Adipocyte (in vitro differentiated cells): ENCODE measurements at regions not wholly inside any gene's neighbourhood (a gene's known extent, or its start where the extent isn't known, plus 50 kb on each side); places are given as distances from the start of the nearest gene placed in this dataset.

ENCODE experiments used
- DNase-seq: peaks from one replicate; pipeline ENCODE4 v3.0.0-alpha.2; 2015; ENCODE audit warnings: low read depth
- H3K27me3 ChIP-seq: replicated peaks from 2 replicates; pipeline ENCODE4 v1.7.0; 2013; ENCODE audit warnings: mild to moderate bottlenecking, low read length, moderate library complexity; ENCODE audit not compliant: control insufficient read depth, insufficient read depth
- H3K36me3 ChIP-seq: 2 replicates; pipeline ENCODE4 v1.7.0; 2013; ENCODE audit warnings: low read length, mild to moderate bottlenecking, moderate library complexity; ENCODE audit not compliant: control insufficient read depth, insufficient read depth, severe bottlenecking
- H3K4me1 ChIP-seq: 2 replicates; pipeline ENCODE4 v1.7.0; 2013; ENCODE audit warnings: mild to moderate bottlenecking, low read length, moderate library complexity; ENCODE audit not compliant: control insufficient read depth, insufficient read depth
- H3K4me3 ChIP-seq: 2 replicates; pipeline ENCODE4 v1.7.0; 2013; ENCODE audit warnings: mild to moderate bottlenecking, low read length, moderate library complexity
- H3K9ac ChIP-seq: 2 replicates; pipeline ENCODE4 v1.7.0; 2013; ENCODE audit warnings: mild to moderate bottlenecking, low read length, moderate library complexity
- H3K9me3 ChIP-seq: 2 replicates; pipeline ENCODE4 v1.7.0; 2013; ENCODE audit warnings: mild to moderate bottlenecking, low read length, moderate library complexity; ENCODE audit not compliant: control insufficient read depth

DNA sequence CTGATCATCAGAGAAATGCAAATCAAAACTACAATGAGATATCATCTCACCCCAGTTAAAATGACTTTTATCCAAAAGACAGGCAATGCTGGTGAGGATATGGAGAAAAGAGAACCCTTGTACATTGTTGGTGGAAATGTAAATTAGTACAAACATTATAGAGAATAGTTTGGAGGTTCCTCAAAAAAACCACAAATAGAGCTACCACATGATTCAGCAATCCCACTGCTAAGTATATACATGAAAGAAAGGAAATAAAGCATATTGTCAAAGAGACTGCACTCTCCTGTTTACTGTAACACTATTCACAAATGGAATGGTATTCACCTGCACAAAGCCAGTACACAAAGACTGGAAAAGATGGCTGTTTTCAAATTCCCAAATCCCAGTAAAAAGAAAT lies 1233.7 kb downstream of the PCDH17 start:
- no peak for DNase-seq

DNA sequence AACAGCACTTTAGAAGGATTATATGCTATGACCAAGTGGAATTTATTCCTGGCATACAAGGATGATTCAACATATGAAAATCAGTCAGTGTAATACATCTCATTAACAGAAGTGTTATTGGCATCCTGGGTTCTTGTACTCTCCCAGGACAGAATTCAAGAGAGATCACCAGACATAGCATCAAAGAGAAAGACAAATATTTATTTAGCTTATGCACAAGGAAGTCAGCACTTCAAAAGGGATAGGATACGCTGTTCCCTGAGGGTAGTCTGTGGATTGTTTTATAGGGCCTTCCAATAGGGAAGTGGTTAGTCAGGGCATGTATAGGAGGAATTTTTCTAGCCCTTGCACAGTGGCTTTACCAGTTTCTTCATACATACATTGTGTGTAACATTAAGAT lies 1238.0 kb downstream of the PCDH17 start:
- Histone ChIP-seq H3K36me3 (no peaks in the 10 kb centered on the region), H3K4me1 (no peaks in the 10 kb centered on the region), H3K9me3 (peaks cover 7% of the 10 kb centered on the region), H3K9ac (no peak overlapping the region), H3K4me3 (no peak overlapping the region), H3K27me3 (no peaks in the 10 kb centered on the region)
- DNase-seq: no peak

More for the DNA sequence above, 1233.7 kb downstream of the PCDH17 start:
- H3K9me3 ChIP-seq: peaks cover 7% of the 10 kb centered on the region
- no peak overlapping the region for H3K9ac ChIP-seq
- no peak overlapping the region for H3K4me3 ChIP-seq
- no peaks in the 10 kb centered on the region for H3K27me3 ChIP-seq
- no peaks in the 10 kb centered on the region for H3K36me3 ChIP-seq
- no peaks in the 10 kb centered on the region for H3K4me1 ChIP-seq

DNA sequence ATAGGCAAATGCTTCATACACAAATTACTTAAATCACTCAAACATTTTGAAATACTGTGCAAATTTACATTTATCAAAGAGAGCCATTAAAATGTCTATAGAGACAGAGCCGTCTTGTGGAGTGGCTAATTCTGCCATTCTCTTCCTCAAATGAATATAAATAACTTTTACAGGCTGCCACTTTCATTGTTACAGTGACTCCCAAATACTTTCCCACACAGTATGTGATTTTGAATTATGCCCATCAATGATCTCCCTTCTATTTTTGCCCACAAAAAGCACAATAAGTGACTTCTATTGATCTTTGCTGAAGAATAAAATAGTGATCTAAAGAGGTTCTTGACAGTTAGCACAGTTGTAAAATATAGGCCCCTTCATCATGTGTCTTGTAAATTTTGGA lies 1244.9 kb downstream of the PCDH17 start:
- H3K4me1 ChIP-seq: no peaks in the 10 kb centered on the region

DNA sequence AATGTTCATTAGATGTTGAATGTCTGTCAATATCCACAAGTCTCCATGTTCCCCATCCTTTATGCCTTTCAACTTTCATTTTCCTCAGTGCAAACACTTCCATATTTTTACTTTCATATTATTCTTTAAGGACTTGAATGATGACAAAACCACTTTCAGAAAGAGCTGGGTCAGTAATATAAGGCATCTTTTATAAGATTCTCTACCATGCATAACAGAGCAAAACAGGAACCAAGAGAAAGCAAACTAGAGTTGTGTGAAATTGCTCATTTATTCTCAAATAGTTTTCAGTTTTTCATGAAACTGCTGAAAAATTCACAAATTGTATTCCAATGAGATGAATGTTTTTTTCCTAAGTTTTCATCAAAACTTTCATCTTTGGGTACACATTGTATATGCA lies 1247.6 kb downstream of the PCDH17 start:
- DNase-seq: no peak
- Histone ChIP-seq H3K36me3 (no peaks in the 10 kb centered on the region), H3K27me3 (no peaks in the 10 kb centered on the region), H3K4me3 (no peak overlapping the region), H3K4me1 (no peaks in the 10 kb centered on the region), H3K9me3 (no peaks in the 10 kb centered on the region), H3K9ac (no peak overlapping the region)

More for the DNA sequence above, 1244.9 kb downstream of the PCDH17 start:
- Histone ChIP-seq H3K36me3 (no peaks in the 10 kb centered on the region), H3K4me3 (no peak overlapping the region), H3K27me3 (no peaks in the 10 kb centered on the region), H3K9me3 (no peaks in the 10 kb centered on the region), H3K9ac (no peak overlapping the region)
- no peak for DNase-seq

DNA sequence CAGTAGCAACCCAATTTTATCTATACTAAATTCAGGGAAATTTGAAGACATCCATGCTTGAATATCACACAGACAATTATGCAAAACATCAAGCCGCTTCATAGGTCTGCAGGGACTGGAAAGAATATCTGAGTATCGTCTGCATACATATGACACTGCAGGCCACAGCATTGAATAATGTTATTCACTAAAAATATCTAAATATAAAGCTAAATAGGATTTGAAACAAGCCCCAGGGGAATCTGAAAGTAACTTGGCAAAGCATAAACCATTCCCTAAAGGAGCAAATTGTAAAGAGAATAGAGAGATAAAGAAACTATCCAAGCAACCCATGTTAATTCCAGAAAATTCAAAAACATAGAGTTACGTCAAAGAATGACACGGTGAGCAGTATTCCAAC lies 1251.0 kb downstream of the PCDH17 start:
- no peaks in the 10 kb centered on the region for H3K36me3 ChIP-seq
- DNase-seq: no peak

DNA sequence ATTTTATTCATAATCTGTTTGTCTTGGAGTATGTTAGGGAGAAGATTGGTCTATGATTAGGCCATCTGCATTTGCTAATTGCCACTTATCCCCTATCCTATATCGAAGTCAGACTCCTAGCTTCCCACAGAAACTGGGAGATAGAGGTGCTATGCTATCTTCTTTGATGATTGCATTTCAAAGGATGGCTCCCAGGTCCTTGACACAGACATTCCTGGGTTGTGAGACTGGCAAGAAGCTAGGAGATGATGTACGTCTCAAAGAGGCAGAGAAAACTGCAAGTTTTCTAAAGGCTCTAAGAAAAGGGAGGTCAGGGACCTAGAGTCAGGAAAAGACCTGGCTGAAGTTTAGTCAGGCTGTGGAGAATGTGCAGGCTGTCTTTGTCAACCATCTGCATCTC lies 1251.9 kb downstream of the PCDH17 start:
- Histone ChIP-seq H3K27me3 (no peaks in the 10 kb centered on the region), H3K9ac (no peak overlapping the region), H3K36me3 (no peaks in the 10 kb centered on the region), H3K4me1 (no peaks in the 10 kb centered on the region), H3K9me3 (no peaks in the 10 kb centered on the region), H3K4me3 (no peak overlapping the region)
- DNase-seq: no peak

More for the DNA sequence above, 1251.0 kb downstream of the PCDH17 start:
- Histone ChIP-seq H3K27me3 (no peaks in the 10 kb centered on the region), H3K4me3 (no peak overlapping the region), H3K9ac (no peak overlapping the region), H3K4me1 (no peaks in the 10 kb centered on the region), H3K9me3 (no peaks in the 10 kb centered on the region)

DNA sequence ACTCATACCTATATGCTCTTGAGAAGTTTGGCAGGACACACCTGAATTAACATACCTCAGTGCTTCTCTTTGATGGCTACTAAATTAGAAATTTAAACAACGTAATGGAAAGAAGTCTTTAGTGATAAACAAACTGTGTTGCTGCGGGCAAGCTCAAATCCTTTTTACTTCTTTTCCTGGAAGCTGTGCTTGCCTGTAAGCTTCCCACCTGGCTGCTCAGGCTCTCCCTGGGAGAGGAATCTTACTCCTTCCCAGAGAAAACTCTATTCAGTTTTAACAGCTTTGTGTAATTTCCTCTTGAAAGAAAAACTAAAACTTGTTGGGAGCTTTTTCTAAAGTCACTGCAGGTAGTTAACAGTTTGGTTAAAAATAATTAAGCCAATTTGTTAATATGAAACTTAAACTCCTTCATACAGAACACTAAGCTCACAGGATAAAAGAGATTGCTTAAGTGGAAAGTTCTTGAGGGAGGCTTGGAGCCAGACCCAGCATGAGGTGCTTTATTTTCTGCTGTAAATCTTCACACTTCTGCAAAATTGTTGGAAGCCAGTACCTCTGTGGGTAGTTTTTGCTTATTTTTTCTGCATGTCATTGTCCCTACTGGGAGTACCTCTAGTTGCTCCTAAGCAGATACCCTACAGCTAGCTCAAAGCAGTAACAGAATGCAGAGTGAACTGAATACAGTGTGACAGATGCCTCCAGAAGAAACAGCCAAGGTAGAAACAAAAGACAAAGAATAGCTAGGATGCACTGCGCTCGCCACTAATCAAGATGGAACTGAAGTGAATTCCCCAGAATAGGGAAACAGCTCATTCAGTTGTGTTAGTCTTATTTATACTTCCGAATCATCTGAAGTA lies 1253.0 kb downstream of the PCDH17 start:
- DNase-seq: no peak
- Histone ChIP-seq H3K9me3 (no peaks in the 10 kb centered on the region), H3K9ac (no peak overlapping the region), H3K4me1 (no peaks in the 10 kb centered on the region), H3K27me3 (no peaks in the 10 kb centered on the region), H3K4me3 (no peak overlapping the region), H3K36me3 (no peaks in the 10 kb centered on the region)

DNA sequence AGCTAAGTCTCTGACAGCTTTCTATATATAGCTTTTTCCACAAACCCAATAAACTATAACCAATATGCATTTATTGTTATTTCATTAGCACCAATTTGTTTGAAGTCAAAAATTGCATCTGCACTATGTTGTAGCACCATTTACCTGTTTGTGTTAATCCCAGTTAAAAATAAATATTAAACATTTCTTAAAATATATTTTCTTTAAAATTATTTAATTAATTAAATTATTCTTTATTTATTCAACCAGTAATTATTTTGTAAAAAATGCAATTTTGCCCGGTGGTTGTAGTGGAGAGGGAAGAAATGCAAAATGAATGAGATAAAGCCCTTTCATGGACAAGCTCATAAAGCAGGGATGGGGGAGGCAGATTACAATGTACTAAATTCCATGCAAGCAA lies 1257.9 kb downstream of the PCDH17 start:
- DNase-seq: no peak

DNA sequence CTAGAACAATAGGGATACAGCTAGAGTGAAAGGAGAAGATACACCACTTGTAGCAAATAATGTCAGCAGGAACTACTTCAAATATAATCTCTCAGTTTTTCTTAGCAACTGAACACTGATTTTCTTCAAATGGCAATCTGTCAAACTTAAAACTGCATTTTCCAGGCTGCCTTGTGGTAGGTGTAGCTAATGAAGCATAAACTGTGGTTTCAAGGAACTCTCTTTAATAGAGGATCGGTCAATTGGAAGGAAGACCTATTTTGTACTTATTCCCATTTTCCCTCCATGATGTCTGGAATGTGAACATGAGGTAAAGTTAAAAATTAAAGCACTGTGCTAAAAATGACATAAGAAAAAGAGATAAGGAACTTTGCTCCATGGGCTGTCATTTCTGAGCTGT lies 1261.9 kb downstream of the PCDH17 start:
- H3K27me3 ChIP-seq: no peaks in the 10 kb centered on the region
- H3K4me3 ChIP-seq: no peak overlapping the region

More for the DNA sequence above, 1257.9 kb downstream of the PCDH17 start:
- no peaks in the 10 kb centered on the region for H3K27me3 ChIP-seq
- no peaks in the 10 kb centered on the region for H3K36me3 ChIP-seq
- H3K4me3 ChIP-seq: no peak overlapping the region
- no peaks in the 10 kb centered on the region for H3K4me1 ChIP-seq
- H3K9ac ChIP-seq: no peak overlapping the region
- H3K9me3 ChIP-seq: no peaks in the 10 kb centered on the region

DNA sequence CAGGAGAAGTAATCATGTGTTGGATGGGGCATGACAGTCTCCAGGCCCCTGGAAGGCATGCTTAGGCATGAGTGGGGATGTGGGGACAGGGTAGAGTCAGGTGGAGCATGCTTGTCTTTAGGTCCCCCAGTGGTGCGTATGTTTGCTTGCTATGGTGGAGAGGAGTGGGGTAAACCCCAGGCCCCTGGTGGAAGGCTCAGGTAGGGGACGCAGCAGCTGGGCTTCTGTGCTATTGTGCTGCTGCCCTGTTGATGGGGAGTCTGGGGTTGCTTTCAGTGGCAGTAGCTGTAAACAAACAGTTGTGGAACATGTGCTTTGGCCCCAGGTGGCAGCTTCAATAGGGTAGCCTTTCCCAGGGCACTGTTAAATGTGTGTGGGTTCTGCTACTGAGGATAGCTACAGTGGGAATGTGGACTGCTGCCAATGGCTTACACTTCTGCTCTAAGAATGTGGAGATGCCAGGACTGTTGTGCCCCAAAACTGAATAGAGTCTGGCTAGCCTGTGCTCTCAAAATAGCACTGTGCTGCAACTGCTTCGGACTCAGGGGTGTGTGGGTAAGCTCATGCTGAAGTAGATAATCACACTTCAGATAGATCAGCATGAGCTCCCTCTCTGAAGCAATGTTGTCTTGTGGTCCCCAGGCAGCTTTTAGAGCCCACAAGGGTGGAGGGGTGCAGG lies 1257.3 kb downstream of the DIAPH3 start:
- no peak for DNase-seq
- Histone ChIP-seq H3K36me3 (no peaks in the 10 kb centered on the region), H3K27me3 (no peaks in the 10 kb centered on the region), H3K9ac (no peak overlapping the region), H3K9me3 (no peaks in the 10 kb centered on the region), H3K4me3 (no peak overlapping the region), H3K4me1 (no peaks in the 10 kb centered on the region)

More for the DNA sequence above, 1261.9 kb downstream of the PCDH17 start:
- DNase-seq: no peak
- no peaks in the 10 kb centered on the region for H3K36me3 ChIP-seq
- H3K9me3 ChIP-seq: no peaks in the 10 kb centered on the region
- H3K4me1 ChIP-seq: no peaks in the 10 kb centered on the region
- H3K9ac ChIP-seq: no peak overlapping the region

DNA sequence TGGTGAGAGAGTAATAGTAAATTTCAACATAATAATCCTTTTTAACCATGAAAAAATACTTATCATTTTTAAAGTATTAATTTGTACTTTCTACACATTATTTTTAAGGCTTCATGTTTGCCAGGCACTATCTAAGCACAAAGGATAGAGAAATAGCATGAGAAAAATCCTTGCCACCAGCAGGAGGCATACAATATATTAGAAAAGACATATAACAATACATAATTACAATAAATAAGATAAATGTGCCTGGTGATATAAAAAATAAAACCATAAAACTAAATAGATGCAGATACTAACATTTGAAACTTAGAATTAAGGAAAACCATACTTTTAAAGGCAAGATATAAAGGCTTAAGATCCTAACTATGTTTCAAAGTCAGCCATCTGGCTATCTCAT lies 1256.4 kb downstream of the DIAPH3 start:
- H3K4me1 ChIP-seq: no peaks in the 10 kb centered on the region
- H3K9ac ChIP-seq: no peak overlapping the region
- no peak overlapping the region for H3K4me3 ChIP-seq
- no peaks in the 10 kb centered on the region for H3K9me3 ChIP-seq
- no peaks in the 10 kb centered on the region for H3K27me3 ChIP-seq
- DNase-seq: no peak
- H3K36me3 ChIP-seq: no peaks in the 10 kb centered on the region
